GM18909 (cell line): ENCODE measurements at regions not wholly inside any gene's neighbourhood (a gene's known extent, or its start where the extent isn't known, plus 50 kb on each side); places are given as distances from the start of the nearest gene placed in this dataset.

Experiments used
- ATAC-seq: cut with Tn5 transposase; IDR thresholded peaks from one replicate; pipeline ENCODE4 v1.9.1; 2021; ENCODE audit warnings: mild to moderate bottlenecking; ENCODE audit not compliant: unreplicated experiment, poor library complexity

DNA sequence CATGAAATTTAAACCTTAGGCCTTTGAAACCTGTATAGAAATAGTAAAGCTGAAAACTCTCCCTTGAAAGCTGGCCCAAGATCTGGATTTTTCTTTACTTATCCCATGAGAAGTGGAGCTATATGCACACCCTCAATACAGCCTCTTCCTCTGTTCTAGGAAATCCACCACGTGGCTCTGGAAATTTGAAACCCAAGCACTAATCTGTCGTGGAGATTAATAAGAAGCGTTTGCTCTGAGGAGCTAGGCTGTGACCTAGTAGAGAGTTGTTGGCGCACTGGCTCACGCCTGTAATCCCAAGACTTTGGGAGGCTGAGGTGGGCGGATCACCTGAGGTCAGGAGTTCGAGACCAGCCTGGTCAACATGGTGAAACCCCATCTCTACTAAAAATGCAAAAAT, 291.3 kb upstream of the PLXNA2 start:
- ATAC-seq: no peak

DNA sequence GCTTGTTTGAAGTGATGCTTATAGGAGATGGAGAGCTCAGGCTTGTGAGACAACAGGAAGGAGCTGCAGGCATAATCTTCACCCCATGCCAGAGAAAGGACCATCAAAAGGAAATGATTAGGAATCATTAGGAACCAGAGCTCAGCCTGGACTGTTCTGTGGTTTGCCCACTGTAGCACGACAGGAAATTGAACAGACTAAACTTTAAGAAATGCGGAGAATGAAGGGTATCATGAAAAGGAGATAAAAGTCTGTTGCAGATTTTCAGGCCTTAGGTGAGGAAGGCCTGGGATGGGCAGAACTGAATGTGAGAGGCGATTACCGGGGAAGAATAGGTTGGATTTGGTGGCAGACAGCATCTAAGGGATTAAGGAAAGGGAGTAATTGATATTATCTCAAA, 292.0 kb upstream of the PLXNA2 start:
- no peak for ATAC-seq

DNA sequence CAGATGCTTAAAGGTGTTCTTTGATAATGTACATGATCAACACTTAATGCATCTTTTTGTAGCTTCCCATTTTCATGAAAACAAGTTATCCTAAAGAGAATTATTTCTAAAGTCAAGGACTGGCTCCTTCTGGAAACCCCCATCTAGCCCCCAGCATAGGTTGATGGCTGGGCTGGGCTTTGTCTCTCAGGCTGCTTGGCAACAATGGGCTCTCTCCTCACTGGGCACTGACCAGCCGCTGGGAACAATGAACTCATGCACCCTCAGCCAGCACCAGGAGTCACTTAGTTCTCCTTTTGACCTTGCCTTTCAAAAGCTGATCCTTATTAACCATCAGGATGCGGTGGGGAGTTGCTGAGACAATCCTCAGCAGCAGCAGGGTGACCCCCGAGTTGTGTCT, 293.0 kb upstream of the PLXNA2 start:
- no peak for ATAC-seq

DNA sequence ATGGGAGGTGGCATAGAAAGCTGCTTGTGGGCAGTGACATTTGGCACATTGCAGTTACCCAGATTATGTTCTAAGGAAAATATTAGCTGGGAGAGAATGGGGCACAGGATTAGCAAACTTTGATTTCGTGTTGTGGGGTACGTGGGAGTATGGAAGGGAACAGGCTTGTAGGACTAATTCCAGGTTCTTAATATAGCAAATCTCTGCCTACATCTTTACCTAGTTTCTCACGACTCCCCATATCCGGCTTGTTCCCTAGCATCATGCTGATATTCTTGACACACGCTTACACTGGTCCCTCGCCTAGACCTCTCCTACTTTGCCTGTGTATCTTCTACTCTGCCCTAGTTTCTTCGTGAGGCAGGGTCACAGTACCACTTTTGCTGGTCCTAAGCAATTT, 293.9 kb upstream of the PLXNA2 start:
- no peak for ATAC-seq

DNA sequence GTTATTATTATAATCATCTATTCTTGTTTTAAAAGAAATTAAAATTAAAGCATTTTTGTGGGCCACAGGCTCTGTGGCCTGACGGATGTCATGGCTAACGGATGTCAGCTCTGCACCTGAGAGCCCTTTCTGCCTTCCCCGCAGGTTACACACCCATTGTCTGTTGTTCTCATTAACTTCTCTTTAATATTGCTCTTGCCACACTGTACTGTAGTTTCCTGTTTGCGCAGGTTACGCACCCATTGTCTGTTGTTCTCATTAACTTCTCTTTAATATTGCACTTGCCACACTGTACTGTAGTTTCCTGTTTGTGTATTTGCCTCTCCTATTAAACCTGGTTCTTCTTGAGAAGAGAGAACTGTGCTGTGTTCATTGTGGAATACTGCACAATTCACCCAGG, 294.4 kb upstream of the PLXNA2 start:
- ATAC-seq: no peak

DNA sequence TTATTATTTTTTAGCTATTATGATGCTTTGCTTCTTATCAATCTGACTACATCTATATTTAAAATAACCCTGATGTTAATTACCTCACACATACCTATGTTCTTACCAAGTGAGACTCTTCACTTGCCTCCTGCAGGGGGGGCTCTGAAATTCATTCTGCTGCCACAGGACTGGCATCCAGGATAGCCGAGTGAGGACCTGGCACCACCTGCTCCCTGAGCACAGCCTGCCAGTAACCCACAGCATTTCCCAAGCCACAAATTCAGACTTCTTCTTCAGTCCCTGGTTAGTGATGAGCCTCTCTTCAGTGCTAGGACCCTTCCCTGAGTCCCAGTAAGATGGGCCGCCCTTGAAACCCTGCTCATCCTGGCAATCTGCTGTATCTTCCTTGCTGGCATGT, 296.5 kb upstream of the PLXNA2 start:
- ATAC-seq: no peak

DNA sequence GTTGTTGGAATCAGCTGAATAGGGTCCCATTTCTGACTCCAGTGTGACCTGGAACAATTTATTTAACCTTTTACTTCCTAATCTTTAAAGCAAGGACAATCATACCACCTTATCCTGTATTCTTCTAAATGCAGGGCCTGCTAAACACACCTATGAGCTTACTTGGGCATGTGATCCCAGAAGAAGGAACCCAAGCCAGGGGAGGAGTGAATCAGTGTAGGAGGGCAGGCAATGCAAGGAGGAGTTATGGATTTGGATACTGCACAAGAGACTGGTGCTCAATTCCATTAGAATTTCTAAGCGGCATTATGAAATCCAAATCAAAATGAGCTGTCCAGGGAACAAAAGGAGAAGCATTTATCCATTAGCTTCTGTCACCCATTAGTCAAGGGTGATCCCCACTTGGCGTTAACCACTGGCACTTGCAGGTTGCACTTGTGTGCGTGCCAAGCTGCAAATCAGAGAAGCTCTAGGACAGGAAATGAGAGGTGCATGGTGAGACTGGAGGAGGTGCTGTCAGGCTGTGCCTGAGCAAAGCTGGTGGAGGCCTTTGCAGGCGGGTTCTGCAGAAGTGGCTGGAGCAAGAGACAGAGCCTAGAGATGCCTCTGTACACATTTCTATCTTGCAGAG, 297.2 kb upstream of the PLXNA2 start:
- peak; percentile 71 for ATAC-seq

DNA sequence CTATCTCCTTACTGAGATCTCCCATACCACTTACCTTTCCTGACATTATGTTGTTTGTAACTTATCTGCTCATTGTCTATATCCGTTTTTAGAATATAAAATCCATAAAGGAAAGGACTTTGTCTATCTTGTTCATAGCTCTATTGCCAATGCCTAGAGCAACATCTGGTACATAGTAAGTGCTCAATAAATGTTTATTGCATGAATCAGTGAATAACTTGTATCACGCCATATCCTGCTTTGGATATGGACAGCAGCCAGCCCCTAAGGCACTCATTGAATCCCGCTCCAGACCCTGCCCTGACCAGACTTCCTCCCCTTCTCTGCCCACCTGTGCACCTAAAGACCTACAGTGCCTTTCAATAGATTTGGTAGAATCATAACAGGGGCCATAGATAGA, 298.1 kb upstream of the PLXNA2 start:
- ATAC-seq: no peak

DNA sequence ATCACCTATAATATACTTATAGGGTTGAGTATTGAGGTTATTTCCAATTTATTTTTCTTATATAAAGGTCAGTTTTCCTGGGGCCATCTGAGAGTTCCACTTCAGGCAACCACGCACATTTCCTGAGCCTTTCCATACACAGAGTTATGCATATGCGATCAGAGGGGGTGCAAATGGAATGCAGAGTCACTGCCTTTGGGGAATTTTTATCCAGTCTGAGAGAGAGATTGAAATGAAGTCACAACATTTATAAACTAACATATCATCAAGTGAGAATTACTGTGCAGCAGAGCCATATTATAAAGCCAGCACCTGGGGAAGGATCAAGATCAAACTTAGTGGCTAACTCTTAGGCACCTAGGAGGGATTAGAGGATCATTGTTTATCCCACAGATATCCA, 299.9 kb upstream of the PLXNA2 start:
- ATAC-seq: no peak

DNA sequence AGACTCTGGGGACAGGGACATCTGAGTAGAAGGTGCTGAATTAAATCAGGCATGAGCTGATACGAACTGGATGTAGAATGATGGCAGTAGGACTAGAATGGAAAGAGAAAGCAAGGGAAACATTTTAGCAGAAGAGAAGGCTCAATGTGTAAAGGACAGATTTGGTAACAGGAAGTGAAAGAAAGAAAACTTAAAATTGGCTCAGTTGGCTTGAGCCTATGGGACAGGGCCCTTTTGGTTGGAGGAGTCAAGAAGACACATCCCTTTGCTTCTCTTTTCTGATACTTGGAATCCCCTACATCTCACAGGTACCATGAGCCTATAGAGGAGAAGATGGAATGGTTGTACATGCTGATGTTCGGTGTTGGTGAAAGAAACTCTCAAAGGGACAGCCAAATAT, 300.6 kb upstream of the PLXNA2 start:
- no peak for ATAC-seq

DNA sequence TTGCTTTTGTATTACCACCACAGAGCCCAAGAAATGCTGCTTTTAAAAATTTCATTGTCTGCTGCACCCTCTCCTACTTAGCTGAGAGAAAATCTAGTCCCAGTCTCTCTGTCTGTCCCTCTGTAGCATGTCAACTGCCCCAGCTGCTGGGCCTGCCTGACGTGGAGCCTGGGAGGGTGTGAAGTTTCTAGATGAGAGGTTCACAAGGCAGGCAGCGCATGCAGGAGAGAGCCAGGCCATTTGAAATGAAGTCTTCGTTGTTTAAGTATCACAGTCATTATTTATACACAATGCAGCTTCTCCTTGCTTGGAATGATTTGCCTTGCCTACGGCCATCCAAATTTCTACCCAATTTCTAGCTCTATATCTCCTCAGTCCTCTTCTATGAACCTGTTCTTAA, 306.8 kb upstream of the PLXNA2 start:
- ATAC-seq: no peak

DNA sequence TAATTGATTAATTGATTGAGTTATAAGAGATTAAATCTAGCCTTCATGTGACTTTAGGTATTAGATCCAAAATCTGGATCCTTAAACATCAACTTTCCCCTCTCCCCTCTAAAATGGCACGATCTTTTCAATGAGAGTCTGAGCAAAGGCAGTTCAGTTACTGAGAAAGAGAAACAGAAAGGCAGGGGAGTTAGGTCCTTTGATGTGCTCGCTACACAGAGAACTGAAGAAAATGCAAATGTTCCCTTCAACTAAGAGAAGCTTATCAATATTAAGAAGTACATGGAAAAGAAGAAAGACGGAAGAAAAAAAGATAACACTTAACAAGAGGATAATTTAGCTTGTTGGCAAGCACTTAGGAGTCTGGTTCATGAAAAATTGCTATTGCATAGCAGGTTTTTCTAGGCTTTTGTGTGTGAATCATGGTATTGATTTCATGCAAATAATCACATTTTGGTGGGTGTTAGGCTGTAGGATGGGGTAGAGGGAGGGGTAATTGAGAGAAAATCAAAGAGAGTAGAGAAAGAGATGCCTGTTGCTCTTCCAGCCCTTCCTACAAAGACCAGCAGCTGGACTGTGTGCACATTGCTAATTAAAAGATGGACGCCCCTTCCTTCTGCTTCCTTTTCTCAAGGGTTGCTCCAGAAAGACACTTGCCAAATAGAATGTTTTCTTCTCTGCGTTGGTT, 307.6 kb upstream of the PLXNA2 start:
- no peak for ATAC-seq

DNA sequence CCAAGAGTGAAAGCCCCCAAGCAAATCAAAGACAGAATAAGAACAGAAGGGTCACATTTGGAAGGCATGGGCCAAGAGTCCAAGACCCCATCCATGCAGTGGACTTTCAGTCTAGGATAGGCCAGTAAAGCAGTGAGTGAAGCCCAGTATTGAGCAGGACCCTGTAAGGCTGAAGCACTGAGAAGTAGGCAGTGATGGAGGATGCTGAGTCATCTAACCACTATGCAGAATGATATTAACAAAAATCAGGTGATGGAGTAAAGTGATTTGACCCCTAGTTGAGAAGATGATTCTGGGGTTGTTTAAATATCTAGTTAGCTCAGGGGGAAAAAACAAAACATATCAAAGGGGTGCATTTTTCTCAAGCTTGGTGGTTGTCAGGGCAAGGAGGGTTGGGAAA, 308.7 kb upstream of the PLXNA2 start:
- ATAC-seq: no peak

DNA sequence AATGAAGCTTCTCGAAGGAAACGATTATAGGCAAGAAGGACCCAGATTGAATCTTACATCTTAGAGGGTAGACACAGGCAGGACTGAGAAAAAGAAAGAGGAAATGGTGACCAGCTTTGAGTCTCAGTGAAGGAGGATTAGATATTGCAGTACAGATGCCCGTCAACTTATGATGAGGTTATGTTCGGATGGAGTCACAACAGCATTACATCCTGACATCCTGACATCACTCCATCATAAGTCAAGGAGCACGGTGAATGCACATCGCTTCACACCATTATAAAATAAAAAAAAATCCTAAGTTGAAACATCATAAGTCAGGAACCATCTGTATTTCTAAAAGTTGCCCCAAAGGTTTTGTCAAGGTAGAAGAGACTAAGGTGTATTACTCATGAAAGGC, 312.3 kb upstream of the PLXNA2 start:
- ATAC-seq: no peak

DNA sequence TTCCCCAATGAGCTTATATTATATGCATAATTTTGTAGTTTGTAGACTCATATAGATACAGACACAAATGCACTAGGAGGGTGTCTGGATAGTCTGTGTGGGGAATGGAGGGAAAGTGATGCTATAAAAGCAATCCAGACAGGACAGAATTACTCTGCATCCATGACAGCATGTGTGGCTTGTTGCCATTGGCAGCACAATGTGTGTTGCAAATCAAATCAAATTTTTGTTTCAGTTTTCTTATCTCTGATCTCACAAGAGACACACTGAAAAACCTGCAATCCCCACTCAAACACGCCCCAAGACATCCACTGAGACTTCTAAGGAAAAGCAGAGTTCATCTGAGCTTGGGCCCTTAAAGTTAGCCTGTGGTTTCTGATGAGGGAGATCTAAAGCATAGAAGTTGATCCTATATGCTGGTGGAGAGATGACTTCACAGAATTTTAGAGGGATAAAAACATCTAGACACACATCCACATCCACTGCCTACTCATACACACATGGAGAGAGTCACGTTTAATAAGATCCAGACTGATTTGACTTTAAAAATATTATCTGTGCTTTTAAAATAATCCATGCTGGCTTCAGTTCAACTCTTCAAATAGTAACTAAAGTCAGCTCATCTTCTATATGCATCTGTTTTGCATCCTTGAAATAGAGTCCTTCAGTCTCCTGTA, 313.0 kb upstream of the PLXNA2 start:
- ATAC-seq: no peak

DNA sequence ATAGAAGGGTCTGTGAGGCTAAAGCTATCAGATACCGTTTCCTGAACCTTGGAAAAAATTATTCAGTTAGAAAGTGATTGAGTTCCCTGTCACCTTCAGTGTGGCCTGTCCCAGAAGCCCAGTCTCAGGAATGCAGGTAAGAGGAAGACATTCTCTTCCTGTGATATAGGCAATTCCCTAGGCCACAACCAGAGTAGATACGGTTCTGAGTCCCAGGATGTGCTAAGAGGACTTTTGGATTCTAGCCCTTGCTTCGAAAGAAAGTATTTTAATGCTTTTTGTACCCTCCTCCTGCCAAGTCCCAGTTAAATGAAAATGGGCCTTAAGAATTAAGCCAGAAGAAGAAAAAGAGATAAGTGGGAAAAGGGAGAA, 313.5 kb upstream of the PLXNA2 start:
- ATAC-seq: no peak

DNA sequence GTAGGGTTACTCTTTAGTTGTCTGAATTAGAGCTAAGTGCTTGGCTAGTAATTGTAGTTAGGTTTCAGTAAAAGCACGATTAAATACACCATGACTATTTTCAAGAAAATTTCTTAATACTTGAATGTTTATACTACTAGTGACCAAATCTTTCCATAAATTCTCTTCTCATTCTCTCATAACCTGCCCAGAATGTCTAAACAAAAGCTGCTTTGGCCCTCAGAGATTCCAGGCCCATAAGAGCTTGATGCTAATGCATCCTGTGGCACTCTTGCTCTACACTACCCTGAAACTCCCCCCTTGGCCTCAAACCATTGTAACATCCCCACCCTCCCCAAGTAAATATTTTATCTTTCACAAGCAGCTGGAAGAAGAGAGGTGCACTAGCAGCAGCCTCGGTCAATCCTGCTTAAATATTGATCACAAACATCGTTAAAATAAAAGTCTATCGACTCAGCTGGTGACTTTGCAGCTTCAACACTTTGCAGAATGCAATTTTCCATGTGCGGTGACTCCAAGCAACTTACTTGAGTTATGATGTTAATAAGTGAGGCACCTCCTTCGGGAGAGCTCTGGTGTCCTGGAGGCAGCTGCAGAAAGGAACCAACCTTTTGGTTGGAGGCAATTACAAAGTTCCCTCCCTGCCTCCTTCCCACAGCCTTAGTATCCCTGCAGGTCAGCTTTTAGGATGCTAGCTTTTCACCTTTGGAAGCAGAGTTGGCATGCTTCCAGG, 315.6 kb upstream of the PLXNA2 start:
- ATAC-seq: no peak

DNA sequence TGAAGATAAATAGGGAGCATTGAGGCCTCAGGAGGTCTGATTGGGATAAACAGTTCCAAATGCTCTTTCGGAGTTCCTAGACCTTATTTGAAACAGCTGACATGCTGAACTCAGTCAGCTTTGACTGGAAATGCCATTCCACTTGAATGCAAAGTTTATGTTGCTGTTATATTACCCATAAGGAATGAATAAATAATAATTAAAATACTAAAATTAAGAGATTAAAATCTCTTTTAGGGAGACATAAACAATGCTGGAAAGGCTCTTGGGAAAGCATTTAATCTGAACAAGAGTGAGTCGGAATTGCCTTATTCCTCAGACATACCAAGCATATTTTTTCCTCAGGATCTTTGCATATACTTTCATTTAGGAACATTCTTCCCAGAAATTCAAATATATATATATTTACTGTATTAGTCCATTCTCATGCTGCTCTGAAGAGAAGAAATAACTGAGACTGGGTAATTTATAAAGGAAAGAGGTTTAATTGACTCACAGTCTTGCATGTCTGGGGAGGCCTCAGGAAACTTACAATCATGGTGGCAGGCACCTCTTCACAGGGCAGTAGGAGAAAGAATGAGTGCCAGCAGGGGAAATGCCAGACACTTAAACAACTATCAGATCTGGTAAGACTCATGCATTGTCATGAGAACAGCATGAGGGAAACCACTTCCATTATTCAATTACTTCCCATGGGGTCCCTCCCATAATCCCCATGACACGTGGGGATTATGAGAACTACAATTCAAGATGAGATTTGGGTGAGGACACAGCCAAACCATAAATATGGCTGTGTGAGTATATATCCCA, 318.2 kb upstream of the PLXNA2 start:
- no peak for ATAC-seq

DNA sequence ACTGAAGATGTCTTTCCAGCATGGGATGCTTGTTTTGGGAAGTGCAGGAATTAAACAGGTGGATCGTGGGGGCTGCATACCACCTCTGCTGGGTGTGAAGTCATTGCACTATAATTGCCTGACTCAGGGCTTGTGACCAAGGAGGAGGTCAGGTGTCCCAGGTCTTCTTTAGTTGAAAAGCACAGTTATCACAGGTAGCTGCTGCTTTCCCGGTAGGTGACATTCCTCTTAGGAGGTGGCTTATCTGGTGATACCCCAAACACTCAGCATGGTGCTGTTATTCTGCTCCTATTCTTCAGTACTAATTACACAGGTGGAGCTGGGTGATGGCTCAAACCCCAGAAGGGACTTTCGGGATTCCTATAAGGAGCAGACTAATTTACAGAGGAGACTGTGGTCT, 320.3 kb upstream of the PLXNA2 start:
- no peak for ATAC-seq

DNA sequence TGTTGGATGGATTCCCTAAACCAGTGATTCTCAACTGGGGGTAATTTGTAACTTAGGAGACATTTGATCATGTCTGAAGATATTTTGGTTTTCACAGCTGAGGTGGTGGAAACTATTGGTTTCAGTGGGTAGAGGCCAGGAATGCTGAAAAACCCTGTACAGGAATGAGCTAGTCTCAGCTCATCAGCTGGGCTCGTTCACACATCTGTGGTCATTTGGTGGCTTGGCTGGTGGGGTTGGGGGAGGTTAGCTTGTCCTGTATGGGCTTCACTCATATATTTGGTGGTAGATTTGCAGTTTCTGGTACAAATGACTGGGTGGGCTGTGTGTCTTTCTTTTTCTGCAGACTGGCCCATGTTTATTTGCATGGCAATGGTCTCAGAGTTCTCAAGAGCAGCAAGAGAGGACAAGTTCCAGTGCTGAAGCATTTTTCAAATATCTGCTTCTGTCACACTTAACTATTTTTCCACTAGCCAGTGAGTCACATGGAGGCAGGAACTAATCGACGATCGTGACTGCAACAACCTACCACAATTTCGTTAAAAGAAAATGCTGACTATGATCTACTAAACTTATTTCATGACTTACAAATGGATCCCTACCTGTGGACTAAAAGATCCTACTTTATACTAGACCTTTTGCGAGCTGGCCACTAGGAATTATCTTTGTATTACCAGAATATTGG, 321.7 kb upstream of the PLXNA2 start:
- ATAC-seq: no peak
